GM12878 (cell line): ENCODE measurements at regions not wholly inside any gene's neighbourhood (a gene's known extent, or its start where the extent isn't known, plus 50 kb on each side); places are given as distances from the start of the nearest gene placed in this dataset.

Source experiments
- CBX5 ChIP-seq: sonication (generic); IDR thresholded peaks from 2 replicates; pipeline ENCODE4 v1.6.1; 2016; ENCODE audit warnings: low read depth, moderate library complexity, mild to moderate bottlenecking, inconsistent platforms
- CREB1 ChIP-seq: IDR thresholded peaks from 2 replicates; pipeline ENCODE4 v1.6.1; 2012; ENCODE audit warnings: low read depth, mild to moderate bottlenecking, inconsistent platforms
- ZNF384 ChIP-seq: IDR thresholded peaks from 2 replicates; pipeline ENCODE4 v1.6.1; 2012; ENCODE audit warnings: low read depth, mild to moderate bottlenecking, low read length, improper control_type of control experiment, borderline replicate concordance

DNA sequence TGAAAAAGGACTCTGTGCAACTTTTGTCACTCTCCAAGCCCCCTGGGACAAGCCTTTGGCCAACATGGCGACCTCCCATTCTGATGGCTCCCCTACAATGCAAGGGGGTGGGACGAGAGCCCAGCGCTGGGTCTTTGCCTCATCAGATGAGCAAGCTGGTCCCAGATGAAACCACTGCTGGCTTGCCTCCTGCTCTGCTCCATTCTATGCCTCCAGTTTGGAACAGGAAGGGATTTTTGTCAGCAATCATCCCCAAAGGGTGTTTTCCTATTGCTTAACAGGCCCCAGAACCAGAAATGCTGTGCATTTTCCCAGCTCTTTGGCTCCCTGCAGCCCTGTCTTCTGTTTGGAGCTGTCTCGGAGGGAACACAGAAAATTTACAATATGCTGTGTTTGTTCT is 412.7 kb downstream of the MAFB start:
- TF ChIP-seq CBX5 (no peak), CREB1 (no peak), ZNF384 (no peak)
